ENCODE measurements at regions not wholly inside any gene's neighbourhood (a gene's known extent, or its start where the extent isn't known, plus 50 kb on each side); places are given as distances from the start of the nearest gene placed in this dataset.

- TF ChIP-seq CTCF (conservative IDR thresholded peaks at IDR 0.05; ENCODE audit: low read depth, low read length) (no peak), BHLHE40 (IDR thresholded peaks at IDR 0.05; ENCODE audit: low read depth, low read length) (no peak), POLR2A (IDR thresholded peaks at IDR 0.05; ENCODE audit: low read depth, low read length) (no peak), MXI1 (IDR thresholded peaks at IDR 0.05; ENCODE audit: borderline replicate concordance, low read depth, low read length) (no peak), SMC3 (IDR thresholded peaks at IDR 0.05; ENCODE audit: low read depth, low read length) (no peak), RCOR1 (IDR thresholded peaks at IDR 0.05; ENCODE audit: insufficient replicate concordance, low read length) (no peak), RAD21 (IDR thresholded peaks at IDR 0.05; ENCODE audit: low read length) (no peak), CHD1 (IDR thresholded peaks at IDR 0.05; ENCODE audit: low read depth, low read length) (no peak), CEBPB (IDR thresholded peaks at IDR 0.05; ENCODE audit: low read depth, low read length) (no peak), RFX5 (IDR thresholded peaks at IDR 0.05; ENCODE audit: low read depth, low read length) (no peak)
Measured at GRCh38 chr6:19349429-19349828, 487.7 kb upstream of the ID4 start.

Measured in IMR-90 (cell line).